Prostate gland (tissue), 2 donors: ENCODE measurements at regions not wholly inside any gene's neighbourhood (a gene's known extent, or its start where the extent isn't known, plus 50 kb on each side); places are given as distances from the start of the nearest gene placed in this dataset.

Experiments used
- DNase-seq: peaks from one replicate; pipeline ENCODE4 v3.0.0-alpha.2; 2019; ENCODE audit warnings: low spot score
- H3K27ac ChIP-seq, 2 donors: fragments of 200-600 bp; sonication (generic); 2 replicates each; pipeline ENCODE4 v1.5.1; 2017 to 2019
- H3K27me3 ChIP-seq: fragments of 200-600 bp; sonication (generic); replicated peaks from 2 replicates; pipeline ENCODE4 v1.5.1; 2019; ENCODE audit not compliant: insufficient read depth
- H3K36me3 ChIP-seq, 2 donors: fragments of 200-600 bp; sonication (generic); 1 replicate in 1 of 2; 2 replicates in 1 of 2; pipeline versions ENCODE4 v1.5.1 to v1.8.1; 2017 to 2019
- H3K4me1 ChIP-seq: fragments of 200-600 bp; sonication (generic); replicated peaks from 2 replicates; pipeline ENCODE4 v1.5.1; 2019
- H3K4me3 ChIP-seq, 2 donors: fragments of 200-600 bp; sonication (generic); 2 replicates each; pipeline ENCODE4 v1.5.1; 2017 to 2019
- H3K9me3 ChIP-seq: fragments of 200-600 bp; sonication (generic); 2 replicates; pipeline ENCODE4 v1.5.1; 2017
- CTCF ChIP-seq, 4 experiments: fragments of 200-600 bp in 2 of 4; fragments of 450-650 bp in 2 of 4; sonication (generic) in 2 of 4; IDR thresholded peaks; 1 replicate in 3 of 4; 2 replicates in 1 of 4; pipeline ENCODE4 v1.5.1; 2016 to 2019; ENCODE audit warnings: antibody characterized with exemption in 4 of 4, mild to moderate bottlenecking in 2 of 4, moderate library complexity in 2 of 4
- POLR2A ChIP-seq: fragments of 450-650 bp; IDR thresholded peaks from one replicate; pipeline ENCODE4 v1.6.1; 2016; ENCODE audit warnings: antibody characterized with exemption, mild to moderate bottlenecking
- POLR2AphosphoS5 ChIP-seq: sonication (generic); formaldehyde crosslinking; IDR thresholded peaks from one replicate; pipeline ENCODE4 v1.6.1; 2017; ENCODE audit warnings: antibody characterized with exemption
- WGBS: methylation state at CpG from one replicate; pipeline ENCODE4 v1.1.5; 2018; 5-methylcytosine and 5-hydroxymethylcytosine counted together
- intact Hi-C: fragments of 100-400 bp; cut with DNase I; formaldehyde crosslinking; loops from one replicate; pipeline ENCODE4 v1.14.2; 2022

GRCh38 chr2:59561281-59561680 is 992.2 kb downstream of the BCL11A start:
- no peak for TF ChIP-seq CTCF (IDR thresholded peaks at IDR 0.05)
- no peak for TF ChIP-seq POLR2A
- TF ChIP-seq POLR2AphosphoS5, result no peak
- 77% methylated on average over 2 of the region's 2 CpGs for WGBS

GRCh38 chr2:59560769-59561168 is 992.7 kb downstream of the BCL11A start:
- no peak overlapping the region for H3K27ac ChIP-seq
- H3K27me3 ChIP-seq, result no peaks in the 10 kb centered on the region
- TF ChIP-seq POLR2AphosphoS5 (no peak), CTCF (IDR thresholded peaks at IDR 0.05) (no peak), POLR2A (no peak)
- no peak overlapping the region for H3K4me3 ChIP-seq
- no peak for DNase-seq
- 75% methylated on average over 3 of the region's 3 CpGs for WGBS
- H3K4me1 ChIP-seq, result no peaks in the 10 kb centered on the region
- intact Hi-C loops, result no loop called here
- no peaks in the 10 kb centered on the region for H3K9me3 ChIP-seq
- H3K36me3 ChIP-seq, result no peaks in the 10 kb centered on the region

More at GRCh38 chr2:59561281-59561680, 992.2 kb downstream of the BCL11A start:
- Histone ChIP-seq H3K9me3 (no peaks in the 10 kb centered on the region), H3K4me3 (no peak overlapping the region), H3K27me3 (no peaks in the 10 kb centered on the region), H3K4me1 (no peaks in the 10 kb centered on the region), H3K36me3 (no peaks in the 10 kb centered on the region), H3K27ac (no peak overlapping the region)
- intact Hi-C loops, result no loop called here
- DNase-seq, result no peak

- DNase-seq, result no peak
- TF ChIP-seq POLR2A, result no peak
- Histone ChIP-seq H3K27ac (no peak overlapping the region), H3K4me1 (no peaks in the 10 kb centered on the region), H3K27me3 (no peaks in the 10 kb centered on the region), H3K36me3 (no peaks in the 10 kb centered on the region), H3K9me3 (no peaks in the 10 kb centered on the region), H3K4me3 (no peak overlapping the region)
- 74% methylated on average over 4 of the region's 4 CpGs for WGBS
- intact Hi-C loops, result no loop called here
These were observed 1012.6 kb downstream of the BCL11A start for GRCh38 chr2:59540864-59541263.

- 87% methylated on average over 2 of the region's 2 CpGs for WGBS
- DNase-seq, result no peak
These were observed 1015.0 kb downstream of the BCL11A start for GRCh38 chr2:59538398-59538911.

GRCh38 chr2:59532808-59533207 is 1020.6 kb downstream of the BCL11A start:
- no peaks in the 10 kb centered on the region for H3K36me3 ChIP-seq
- no peak for DNase-seq
- H3K27ac ChIP-seq, result no peak overlapping the region
- TF ChIP-seq POLR2A (no peak), POLR2AphosphoS5 (no peak), CTCF (IDR thresholded peaks at IDR 0.05) (no peak)
- no peaks in the 10 kb centered on the region for H3K9me3 ChIP-seq
- H3K27me3 ChIP-seq, result no peaks in the 10 kb centered on the region
- no peaks in the 10 kb centered on the region for H3K4me1 ChIP-seq
- 97% methylated on average over 3 of the region's 3 CpGs for WGBS
- intact Hi-C loops, result no loop called here
- H3K4me3 ChIP-seq, result no peak overlapping the region

More at GRCh38 chr2:59538398-59538911, 1015.0 kb downstream of the BCL11A start:
- TF ChIP-seq CTCF (IDR thresholded peaks at IDR 0.05) (no peak), POLR2A (no peak), POLR2AphosphoS5 (no peak)
- H3K27me3 ChIP-seq, result no peaks in the 10 kb centered on the region
- no peaks in the 10 kb centered on the region for H3K36me3 ChIP-seq
- no peaks in the 10 kb centered on the region for H3K9me3 ChIP-seq
- H3K4me3 ChIP-seq, result no peak overlapping the region
- H3K27ac ChIP-seq, result no peak overlapping the region
- intact Hi-C loops, result no loop called here
- no peaks in the 10 kb centered on the region for H3K4me1 ChIP-seq
